ENCODE measurements at regions not wholly inside any gene's neighbourhood (a gene's known extent, or its start where the extent isn't known, plus 50 kb on each side); places are given as distances from the start of the nearest gene placed in this dataset.
"Not testable (repeated sequence)": the region's sequence is repeated elsewhere in the genome, so short reads cannot be mapped to it uniquely, and the experiment has no call there.

DNA sequence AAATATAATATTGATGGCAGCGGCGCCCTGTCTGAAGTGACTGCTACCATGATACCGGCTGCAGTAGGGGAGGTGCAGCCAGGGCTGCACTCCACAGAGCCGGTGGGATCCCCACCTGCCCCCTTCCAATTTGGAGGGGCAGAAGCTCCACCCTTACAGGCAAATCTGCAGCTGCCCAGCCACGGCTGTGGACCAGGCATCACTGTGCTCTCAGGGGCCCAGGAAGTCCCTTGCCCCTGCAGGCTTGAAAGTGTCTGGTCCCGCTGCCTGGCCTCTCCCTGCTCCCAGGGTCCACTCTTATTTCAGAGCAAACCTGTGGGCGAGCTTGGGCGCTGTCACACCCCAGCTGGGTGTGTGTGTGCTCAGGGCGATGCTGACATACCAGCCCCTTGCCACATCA lies 172.7 kb upstream of the SMIM30 start:
- no peak for DNase-seq

DNA sequence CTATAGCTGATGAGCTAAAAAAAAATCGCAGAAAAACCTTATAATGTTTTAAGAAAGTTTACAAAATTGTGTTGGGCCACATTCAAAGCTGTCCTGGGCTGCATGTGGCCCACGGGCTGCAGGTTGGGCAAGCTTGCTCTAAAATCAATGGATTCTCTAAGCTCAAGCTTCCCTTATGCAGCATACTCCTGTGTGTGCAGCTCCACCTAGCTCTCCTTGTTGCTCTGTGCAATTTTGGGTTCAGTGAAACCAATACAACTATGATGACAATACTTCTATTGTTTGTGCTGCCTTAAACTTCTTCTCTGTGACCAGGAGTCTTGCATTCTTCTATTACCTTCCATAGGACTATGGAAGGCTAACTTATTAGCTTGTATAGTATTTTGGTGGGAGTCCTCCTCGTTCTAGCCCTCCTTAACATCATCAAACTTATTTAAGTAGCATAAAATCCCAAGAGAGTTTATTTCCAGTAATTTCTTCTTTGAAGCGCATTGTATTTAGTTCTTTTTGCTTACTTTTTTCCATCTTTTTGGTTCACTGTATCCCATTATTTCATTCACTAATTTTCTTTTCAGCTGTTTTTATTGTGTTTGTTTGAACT lies 170.9 kb upstream of the SMIM30 start:
- no peak for DNase-seq

DNA sequence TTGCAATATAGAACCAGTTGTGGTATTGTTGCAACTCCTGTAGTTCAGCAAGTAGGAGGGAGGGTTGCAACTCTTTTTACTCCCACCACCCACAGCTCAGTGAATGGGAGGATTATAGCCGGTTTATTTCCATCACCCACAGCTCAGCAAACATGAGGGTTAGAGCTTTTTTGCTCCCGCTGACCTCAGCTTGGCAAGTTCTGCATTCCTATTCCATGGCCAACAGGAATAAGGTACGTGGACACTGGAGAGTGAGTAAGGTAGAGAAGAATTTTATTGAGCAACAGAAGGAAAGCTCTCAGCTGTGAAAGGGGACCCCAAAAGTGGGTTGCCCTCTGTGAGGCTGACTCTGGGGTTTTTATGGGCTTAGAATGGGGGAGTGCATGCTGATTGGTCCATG lies 167.1 kb upstream of the SMIM30 start:
- DNase-seq: no peak

DNA sequence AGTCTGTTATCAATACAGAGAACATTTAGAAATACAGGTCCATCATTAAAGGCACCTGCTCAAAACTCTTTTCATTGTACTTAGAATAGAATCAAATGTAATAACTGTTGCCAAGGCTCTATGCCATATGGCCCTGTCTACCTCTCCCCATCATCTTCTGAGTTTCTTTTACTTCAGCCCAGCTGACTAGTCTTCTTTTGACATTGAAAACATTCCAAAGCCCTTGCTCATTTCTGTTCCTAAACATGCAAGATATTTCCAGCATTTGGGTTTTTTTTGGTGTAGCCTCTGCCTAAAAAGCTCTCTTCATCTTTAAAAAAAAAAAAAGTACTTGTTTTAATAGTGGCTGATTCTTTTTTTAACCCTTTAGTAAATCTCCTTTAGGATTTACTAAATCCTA lies 165.5 kb upstream of the SMIM30 start:
- no peak for DNase-seq

DNA sequence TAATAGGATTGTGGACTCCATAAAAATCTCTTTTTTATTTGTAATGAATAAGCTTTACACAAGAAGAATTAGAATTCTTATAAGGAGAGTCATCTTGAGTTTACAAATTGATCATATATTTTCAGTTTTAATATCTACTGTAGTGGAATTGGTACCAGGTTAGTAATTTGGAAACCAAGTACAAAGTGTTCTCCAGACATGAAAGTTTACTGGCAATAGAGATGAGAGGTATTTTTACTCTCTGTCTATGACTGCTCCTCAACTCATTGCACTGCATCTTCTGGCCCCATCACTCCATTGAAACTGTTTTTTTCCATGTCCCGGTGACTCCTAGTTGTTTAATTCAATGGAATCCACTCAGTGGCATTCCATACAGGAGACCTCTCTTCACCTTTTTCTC lies 164.5 kb upstream of the SMIM30 start:
- no peak for DNase-seq

DNA sequence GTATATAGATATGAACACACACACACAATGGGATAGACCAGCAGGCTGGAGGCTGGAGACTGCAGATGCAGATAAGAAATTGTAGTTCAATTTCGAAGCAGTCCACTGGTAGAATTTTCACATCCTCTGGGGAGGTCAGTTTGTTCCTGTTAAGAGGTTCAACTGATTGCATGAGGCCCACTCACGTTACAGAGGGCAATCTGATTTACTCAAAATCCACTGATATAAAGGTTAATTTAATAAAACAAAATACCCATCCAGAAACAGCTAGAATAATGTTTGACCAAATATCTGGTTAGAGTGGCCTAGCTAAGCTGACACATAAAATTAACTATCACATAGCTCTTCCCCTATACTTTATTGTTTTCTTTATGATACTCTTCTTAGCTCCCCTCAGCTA lies 162.9 kb upstream of the SMIM30 start:
- DNase-seq: no peak

DNA sequence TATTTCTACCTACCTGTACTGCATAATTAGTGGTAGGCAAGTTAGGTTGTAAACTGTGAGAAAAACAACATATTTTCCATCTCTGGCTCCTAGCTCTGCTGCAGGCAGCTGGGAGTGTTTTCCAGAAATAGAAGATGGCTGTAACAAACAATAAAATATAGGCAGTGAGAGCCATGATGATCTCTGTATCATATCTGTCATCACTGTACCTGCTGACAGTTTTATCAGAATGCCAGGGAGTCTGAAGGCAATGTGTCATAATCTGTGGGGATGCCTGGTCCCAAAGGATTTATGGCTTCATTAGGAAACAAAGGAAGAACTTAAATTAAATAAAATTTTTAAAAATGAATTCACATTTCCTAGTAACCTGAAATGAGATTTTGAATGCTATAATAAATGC lies 160.9 kb upstream of the SMIM30 start:
- no peak for DNase-seq

DNA sequence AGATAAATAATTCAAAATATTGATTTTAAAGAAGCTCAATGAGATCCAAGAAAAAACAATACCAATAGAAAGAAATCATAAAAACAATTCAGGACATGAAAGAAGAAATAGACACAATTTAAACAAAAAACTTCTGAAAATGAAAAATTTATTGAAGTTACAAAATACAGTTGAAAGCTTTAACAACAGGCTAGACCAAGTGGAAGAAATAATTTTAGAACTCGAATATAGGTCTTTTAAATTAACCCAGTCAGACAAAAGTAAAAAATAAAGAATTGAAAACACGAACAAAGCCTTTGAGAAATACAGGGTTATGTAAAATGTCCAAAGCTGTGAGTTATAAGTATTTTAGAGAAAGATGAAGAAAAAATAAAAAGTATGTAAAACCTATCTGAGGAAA lies 152.4 kb upstream of the SMIM30 start:
- no peak for DNase-seq

DNA sequence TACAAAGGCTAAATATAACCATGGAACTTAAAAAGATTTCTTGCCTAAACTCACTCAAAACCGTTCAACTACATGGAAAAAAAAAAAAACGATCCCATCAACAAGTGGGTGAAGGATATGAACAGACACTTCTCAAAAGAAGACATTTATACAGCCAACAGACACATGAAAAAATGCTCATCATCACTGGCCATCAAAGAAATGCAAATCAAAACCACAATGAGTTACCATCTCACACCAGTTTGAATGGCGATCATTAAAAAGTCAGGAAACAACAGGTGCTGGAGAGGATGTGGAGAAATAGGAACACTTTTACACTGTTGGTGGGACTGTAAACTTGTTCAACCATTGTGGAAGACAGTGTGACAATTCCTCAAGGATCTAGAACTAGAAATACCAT lies 151.2 kb upstream of the SMIM30 start:
- not testable (repeated sequence) for DNase-seq

DNA sequence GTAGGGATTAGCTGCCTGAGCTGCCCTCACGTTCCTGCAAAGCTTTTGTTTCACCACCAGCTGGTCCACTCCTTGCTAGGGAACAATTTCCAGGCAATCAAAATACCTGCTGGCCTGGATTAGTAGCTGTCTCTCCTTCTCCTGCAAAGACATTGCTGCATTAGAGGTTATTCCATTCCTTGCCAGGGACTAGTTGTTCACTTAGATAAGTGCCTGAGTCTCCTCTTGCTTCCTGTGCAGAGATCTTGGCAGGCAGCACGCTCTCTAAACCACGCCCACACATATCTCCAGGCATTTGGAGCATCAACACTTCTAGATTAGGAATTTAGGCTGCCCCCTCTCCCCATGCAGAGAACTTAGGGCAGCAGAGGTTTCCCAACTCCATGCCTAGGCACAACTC lies 150.4 kb upstream of the SMIM30 start:
- DNase-seq: no peak

DNA sequence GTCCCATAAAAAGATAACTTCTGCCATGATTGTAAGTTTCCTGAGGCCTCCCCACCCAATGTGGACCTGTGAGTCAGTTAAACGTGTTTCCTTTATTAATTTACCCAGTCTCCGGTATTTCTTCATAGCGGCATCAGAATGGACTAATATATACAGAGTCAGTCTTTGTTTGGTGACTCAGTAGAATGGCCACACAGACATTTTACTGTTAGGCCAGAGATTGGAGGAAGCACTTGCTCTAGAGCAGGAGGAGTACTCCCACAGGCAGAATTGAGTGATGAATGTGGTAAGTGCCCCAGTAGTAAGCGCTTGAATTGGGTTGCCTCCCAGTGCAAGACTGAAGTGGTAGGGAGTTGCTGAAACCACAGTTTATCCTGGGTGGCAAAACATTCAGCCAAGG lies 149.5 kb upstream of the SMIM30 start:
- no peak for DNase-seq

DNA sequence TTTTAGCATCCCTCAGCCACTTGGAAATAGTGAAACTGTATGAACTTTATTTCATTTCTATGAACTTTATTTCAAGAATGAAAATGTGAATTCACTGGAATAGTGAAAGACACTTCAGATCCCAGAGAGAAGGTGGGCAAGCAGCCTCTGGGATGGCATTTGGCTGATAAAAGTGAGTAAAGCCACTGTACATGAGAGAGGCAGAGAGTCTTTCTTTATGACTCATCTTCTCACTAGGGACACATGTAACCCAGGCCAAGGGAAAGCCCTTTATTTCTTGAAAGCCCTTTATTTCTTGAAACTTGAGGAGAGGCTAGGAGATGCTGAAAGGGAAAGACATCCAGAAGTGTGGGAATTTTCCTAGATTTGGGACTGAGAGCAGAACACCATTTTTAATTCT lies 148.9 kb upstream of the SMIM30 start:
- no peak for DNase-seq

DNA sequence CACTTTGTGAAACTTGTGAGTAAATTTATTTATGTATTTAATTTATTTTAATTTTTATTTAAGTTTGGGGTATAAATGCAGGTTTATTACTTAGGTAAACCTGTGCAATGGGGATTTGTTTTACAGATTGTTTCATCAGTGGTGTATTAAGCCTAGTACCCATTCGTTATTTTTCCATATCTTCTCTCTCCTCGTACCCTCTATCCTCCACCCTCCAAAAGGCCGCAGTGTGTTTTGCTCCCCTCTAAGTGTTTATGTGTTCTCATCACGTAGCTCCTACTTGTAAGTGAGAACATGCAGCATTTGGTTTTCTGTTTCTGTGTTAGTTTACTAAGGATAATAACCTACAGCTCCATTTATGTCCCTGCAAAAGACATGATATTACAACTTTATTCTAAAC lies 145.4 kb upstream of the SMIM30 start:
- no peak for DNase-seq

DNA sequence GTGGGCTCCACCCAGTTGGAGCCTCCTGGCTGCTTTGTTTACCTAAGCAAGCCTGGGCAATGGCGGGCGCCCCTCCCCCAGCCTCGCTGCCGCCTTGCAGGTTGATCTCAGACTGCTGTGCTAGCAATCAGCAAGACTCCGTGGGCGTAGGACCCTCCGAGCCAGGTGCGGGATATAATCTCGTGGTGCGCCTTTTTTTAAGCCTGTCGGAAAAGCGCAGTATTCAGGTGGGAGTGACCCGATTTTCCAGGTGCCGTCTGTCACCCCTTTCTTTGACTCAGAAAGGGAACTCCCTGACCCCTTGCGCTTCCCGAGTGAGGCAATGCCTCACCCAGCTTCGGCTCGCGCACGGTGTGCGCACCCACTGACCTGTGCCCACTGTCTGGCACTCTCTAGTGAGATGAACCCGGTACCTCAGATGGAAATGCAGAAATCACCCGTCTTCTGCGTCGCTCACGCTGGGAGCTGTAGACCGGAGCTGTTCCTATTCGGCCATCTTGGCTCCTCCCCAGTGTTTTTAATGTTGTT lies 144.9 kb upstream of the SMIM30 start:
- not testable (repeated sequence) for DNase-seq

DNA sequence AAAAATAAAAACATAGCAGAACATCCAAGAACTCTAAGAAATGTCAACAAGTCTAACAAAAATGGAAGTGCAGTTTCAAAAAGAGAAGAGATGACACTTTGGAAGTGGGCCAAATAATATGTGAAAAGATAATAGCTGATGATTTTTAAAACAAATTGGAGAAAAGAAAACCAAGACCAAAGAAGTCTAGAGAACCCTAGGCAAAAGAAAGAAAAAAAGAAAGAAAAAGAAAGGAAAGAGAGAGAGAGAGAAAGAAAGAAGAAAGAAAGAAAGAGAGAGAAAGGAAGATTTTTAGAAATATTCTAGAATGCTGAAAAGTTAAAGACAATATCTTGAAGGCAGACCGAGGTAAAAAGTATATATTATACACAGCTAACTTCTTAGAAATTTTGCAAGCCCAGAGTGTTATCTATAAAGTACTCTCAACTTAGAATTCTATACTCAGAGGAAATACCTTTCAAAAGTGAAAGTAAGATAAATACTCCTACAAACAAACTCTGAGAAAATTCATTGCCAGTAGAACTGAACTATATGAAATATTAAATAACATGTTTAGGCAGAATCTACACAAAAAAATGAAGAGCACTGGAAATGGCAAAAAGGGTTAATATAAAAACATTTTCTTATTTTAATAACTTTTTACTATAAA lies 138.7 kb upstream of the SMIM30 start:
- no peak for DNase-seq

DNA sequence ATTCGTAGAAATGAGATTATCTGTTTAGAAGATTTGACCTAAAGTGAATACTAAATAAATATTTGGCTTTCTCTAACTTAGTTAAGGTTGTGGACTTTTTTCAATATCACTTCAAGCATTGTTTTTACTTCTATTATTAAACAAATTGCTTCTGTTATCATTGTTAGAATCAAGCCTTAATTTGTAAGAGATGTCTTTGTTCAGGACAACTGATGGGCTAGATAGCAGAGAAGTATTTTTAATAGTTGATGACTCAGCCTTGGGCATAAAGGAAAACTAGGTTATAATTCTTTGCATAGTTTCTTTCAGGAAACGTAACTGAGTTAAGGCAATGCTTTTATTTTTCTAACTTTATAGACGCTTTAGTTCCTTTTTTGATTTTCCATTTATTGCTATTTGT lies 128.8 kb upstream of the SMIM30 start:
- DNase-seq: no peak

DNA sequence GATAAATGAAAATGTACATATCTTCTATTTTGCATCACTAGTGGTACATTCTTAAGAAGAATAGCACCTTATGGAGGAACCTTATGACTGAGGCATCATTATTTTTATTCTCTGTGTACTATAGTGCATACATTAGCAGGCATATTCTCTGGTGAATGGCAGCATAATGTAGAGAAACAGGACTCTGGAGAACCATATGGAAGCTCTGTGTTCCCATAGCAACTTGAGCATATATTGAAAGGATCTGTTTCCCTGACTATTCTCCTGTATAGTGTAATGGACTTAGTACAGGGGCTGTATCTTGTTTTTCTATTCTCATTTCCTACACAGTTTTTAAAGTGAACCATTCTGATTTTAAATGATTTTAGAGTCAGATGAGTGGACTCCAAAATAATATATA lies 128.4 kb upstream of the SMIM30 start:
- no peak for DNase-seq

DNA sequence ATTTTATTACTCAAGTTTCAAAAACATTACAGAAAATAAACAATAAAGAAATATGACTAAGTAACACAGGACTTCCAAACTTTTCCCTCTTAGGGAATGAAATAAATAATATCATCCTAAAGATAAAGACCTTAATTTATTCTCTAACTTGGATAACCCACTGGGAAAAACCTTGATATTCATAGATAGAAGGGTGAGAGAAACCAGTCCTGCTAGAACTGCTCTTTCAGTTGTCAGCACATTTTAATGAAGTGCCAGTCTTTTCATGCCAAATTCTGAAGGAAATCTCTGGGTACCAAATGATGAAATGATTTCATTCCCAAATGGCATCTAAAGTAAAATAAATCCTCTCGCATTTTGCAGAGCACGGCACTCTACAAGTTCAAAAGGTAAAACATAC lies 114.5 kb upstream of the SMIM30 start:
- no peak for DNase-seq

DNA sequence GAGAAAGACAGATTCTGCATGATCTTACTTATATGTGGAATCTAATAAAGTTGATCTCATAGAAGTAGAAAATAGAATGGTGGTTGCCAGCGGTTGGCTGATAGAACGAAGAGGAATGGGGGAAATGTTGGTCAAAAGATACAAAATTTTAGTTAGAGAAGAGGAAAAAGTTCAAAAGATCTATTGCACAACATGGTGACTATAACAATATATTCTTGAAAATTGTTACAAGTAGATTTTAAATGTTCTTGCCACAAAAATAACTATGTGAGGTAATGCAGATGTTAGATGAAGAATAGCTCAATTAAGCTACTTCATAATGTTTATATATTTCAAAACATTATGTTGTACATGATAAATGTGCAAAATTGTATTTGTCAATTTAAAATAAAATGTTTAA lies 112.3 kb upstream of the SMIM30 start:
- DNase-seq: no peak

DNA sequence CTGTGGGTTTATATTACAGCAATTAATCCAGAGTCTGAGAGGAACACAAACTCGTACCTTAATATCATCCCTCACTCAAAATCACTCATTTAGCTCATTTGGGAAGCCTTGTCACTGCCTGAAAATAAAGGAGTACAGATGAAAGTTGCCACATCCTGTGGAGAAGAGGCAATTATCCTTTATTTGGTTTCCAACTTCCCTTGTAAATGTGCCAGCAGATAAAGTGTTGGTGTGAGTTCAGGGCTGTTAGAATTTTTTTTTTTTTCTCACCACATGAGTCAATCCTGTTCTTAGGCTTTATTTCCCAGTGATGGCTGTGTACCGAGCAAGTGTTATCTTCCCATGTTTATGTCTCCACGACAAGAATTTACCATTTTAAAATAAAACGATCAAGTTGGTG lies 99.0 kb upstream of the SMIM30 start:
- peak; percentile 45 for DNase-seq

DNA sequence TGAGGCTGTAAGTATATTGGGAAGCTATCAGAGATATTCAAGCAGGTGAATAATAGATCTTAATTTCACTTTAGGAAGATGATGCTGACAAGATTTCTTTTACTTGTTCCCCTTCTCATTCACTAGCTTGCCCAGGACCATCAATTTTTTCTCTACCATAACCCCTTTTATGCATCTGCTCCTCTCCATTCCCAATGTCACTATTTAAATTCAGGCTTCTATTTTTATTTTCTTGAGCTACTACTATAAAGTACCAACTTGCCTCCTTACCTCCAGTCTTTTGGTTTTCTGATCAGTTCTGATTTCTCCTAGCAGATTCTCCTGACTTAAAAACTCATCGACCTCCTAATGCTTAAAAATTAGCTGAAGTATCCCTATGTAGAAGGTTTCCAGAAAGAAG lies 97.7 kb upstream of the SMIM30 start:
- DNase-seq: no peak

DNA sequence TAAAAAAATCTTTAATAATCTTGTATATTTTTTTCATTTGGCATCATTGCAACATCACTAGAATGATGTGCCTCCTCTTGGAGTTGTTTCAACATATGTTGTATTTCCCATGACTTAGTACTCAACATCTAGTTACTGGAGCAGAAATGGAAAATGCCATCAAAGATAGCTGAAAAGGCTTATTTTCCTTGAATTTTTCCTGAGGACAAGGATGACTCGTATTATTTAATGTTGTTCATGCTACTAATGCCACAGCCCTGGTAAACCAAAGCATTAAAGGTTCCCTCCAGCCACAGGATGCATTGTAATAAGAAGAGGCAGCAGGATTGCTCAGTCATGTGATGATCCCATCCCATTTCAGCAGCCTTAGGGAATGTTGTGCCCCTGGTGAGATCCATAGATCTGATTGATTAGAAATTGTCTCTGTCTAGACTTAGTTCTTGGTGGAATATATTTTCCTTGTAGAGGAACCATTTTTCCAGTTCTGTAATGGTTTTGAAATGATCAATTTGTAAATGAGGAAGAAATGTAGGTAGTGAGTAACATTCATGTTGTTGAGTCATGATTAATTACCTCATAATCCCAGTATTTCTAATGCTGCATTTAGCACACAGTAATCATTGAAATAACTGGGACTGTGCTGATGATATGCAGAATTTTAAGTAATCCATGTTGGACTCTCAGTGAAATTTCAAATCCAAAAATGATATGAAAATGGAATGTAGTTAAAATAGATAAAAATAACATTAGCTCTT lies 91.3 kb upstream of the SMIM30 start:
- no peak for DNase-seq

DNA sequence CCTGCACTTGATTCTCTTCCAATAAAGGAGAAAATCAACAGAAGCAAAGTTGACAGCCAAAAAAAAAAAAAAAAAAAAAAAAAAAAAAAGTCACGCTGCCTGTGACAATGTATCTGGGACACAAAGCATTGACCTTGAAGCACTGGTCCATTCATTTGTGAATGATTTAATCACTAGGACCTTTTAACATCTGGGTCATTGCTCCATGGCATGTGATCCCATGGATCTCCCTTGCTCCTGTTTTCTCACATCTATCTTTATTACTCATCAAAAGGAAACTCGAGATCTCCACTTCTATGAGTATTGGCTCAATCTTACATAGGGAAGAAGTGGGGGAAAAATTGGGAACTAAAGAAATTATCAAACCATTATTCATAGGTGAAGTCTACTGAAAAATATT lies 89.6 kb upstream of the SMIM30 start:
- no peak for DNase-seq

DNA sequence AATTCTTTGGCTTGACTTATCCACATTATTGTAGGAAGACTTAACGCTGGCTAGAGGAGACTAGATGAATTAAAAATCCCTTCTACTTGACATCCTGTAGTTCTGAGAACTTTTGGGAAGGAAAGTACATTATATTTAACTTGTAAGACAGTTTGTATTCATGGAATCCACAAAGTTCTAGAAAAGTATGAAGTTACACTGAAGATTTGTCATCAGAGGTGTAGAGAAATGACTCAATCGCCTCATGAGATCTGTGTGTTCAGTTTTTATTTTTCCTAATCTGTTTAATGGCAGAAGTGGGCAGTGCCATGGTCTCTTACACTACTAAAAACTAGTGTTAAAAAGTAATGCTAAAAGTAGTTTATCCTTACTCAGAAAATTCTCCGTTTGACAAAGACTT lies 89.1 kb upstream of the SMIM30 start:
- DNase-seq: no peak
